ENCODE measurements at regions not wholly inside any gene's neighbourhood (a gene's known extent, or its start where the extent isn't known, plus 50 kb on each side); places are given as distances from the start of the nearest gene placed in this dataset.

DNA sequence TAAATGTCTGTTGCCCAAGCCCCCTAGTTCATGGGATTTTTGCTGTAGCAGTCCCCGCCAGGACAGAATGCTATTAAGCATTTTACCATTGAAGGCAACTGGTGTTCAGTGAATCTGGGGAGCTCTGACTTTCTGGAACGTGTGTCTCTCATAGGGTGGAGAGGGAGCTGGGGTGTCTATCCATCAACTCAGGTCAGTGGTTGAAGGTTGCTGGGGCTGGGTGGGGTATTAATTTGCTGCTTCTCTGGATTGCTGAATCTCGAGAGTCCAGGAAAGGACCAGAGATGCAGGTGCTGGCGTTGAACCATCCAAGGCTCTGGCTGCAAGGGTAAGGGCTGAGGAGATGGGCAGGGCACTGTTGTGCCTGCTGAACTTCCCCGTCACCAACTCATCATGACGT is 66.8 kb upstream of the NCK2 start:
- 98% methylated on average over 4 of the region's 6 CpGs for WGBS (ENCODE audit: insufficient coverage)

DNA sequence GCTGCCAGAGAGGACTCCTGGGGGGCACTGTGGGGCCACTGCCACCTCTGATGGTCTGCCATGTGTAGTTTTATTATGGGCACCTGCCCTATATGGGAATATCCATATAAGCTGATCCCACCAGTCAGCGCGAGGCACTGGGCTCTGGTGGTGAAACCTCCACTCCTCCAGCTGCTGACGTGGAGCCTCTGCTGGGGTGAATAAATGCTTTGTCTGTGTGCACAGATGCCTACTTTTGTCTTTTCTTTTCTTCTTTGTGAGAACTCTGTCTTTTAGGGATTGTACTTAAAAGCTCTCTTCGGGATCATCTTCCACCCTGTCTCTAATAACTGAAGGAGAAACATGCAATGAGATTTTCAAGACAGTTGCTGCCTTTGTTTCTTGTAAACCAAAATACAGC is 68.9 kb upstream of the NCK2 start:
- no peaks in the 10 kb centered on the region for H3K4me1 Mint-ChIP-seq
- H3K9ac ChIP-seq (ENCODE audit: low read length): no peak overlapping the region
- H3K27me3 ChIP-seq (replicated peaks in 1 of 4; ENCODE audit: control extremely low read depth in 1 of 4, control insufficient read depth in 3 of 4, insufficient read depth in 4 of 4, low read length in 3 of 4): peaks cover 0 to 3% (median 0%) of the 10 kb centered on the region in 4 experiments
- peaks cover 0 to 3% (median 0%) of the 10 kb centered on the region in 3 donors for H3K9me3 ChIP-seq (ENCODE audit: control extremely low read depth in 1 of 3, control insufficient read depth in 2 of 3, insufficient read depth in 1 of 3, low read length in 2 of 3)
- POLR2A ChIA-PET: no interaction called here
- DNase-seq: no peak
- no peak overlapping the region for H3K4me3 ChIP-seq (ENCODE audit: control extremely low read depth in 1 of 5, extremely low read depth in 1 of 5, insufficient read depth in 1 of 5, low read depth in 2 of 5, low read length in 4 of 5)
- intact Hi-C loops (cut with micrococcal nuclease): no loop called here
- TF ChIP-seq EZH2 (IDR thresholded peaks at IDR 0.05; ENCODE audit: borderline replicate concordance, insufficient read depth, low read depth, low read length, poor library complexity, severe bottlenecking): no peak
- TF ChIP-seq, protein P1, sequence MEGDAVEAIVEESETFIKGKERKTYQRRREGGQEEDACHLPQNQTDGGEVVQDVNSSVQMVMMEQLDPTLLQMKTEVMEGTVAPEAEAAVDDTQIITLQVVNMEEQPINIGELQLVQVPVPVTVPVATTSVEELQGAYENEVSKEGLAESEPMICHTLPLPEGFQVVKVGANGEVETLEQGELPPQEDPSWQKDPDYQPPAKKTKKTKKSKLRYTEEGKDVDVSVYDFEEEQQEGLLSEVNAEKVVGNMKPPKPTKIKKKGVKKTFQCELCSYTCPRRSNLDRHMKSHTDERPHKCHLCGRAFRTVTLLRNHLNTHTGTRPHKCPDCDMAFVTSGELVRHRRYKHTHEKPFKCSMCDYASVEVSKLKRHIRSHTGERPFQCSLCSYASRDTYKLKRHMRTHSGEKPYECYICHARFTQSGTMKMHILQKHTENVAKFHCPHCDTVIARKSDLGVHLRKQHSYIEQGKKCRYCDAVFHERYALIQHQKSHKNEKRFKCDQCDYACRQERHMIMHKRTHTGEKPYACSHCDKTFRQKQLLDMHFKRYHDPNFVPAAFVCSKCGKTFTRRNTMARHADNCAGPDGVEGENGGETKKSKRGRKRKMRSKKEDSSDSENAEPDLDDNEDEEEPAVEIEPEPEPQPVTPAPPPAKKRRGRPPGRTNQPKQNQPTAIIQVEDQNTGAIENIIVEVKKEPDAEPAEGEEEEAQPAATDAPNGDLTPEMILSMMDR (IDR thresholded peaks at IDR 0.05): no peak
- CTCF ChIA-PET: no interaction called here
- no peaks in the 10 kb centered on the region for H3K9me3 Mint-ChIP-seq (ENCODE audit: insufficient read depth)
- H3K4me3 Mint-ChIP-seq: no peak overlapping the region
- no peaks in the 10 kb centered on the region for H3K36me3 ChIP-seq (replicated peaks in 1 of 2; ENCODE audit: control extremely low read depth in 1 of 2, control insufficient read depth in 1 of 2, extremely low read depth in 1 of 2, insufficient read depth in 2 of 2, low read length in 1 of 2)
- no peaks in the 10 kb centered on the region for H3K79me2 ChIP-seq (ENCODE audit: control insufficient read depth, insufficient read depth, low read length)
- no peaks in the 10 kb centered on the region for H3K4me1 ChIP-seq (ENCODE audit: control insufficient read depth in 2 of 2, insufficient read depth in 2 of 2, low read length in 2 of 2)
- no peak overlapping the region for H3K27ac Mint-ChIP-seq
- H3K4me2 ChIP-seq (replicated peaks; ENCODE audit: low read depth, low read length, poor library complexity, severe bottlenecking): no peak overlapping the region
- no CpG with 5 or more reads among the region's 4 CpGs for WGBS (ENCODE audit: insufficient coverage)
- no peak overlapping the region for H3K27ac ChIP-seq (ENCODE audit: low read length in 2 of 2)
- H3K27me3 Mint-ChIP-seq: peaks cover 32% of the 10 kb centered on the region
- H4K20me1 ChIP-seq (ENCODE audit: control insufficient read depth, insufficient read depth, low read length, poor library complexity, severe bottlenecking): no peaks in the 10 kb centered on the region
- no peak overlapping the region for H2AFZ ChIP-seq (ENCODE audit: insufficient read depth, low read depth, low read length, poor library complexity, severe bottlenecking)
- no peak for ATAC-seq (ENCODE audit: low read depth)

More for the DNA sequence above, 66.8 kb upstream of the NCK2 start:
- TF ChIP-seq EZH2 (IDR thresholded peaks at IDR 0.05; ENCODE audit: borderline replicate concordance, insufficient read depth, low read depth, low read length, poor library complexity, severe bottlenecking): no peak
- TF ChIP-seq, protein P1 (IDR thresholded peaks at IDR 0.05): no peak
- no peak overlapping the region for H3K4me2 ChIP-seq (replicated peaks; ENCODE audit: low read depth, low read length, poor library complexity, severe bottlenecking)
- H3K9ac ChIP-seq (ENCODE audit: low read length): no peak overlapping the region
- peaks cover 0 to 3% (median 0%) of the 10 kb centered on the region in 3 donors for H3K9me3 ChIP-seq (ENCODE audit: control extremely low read depth in 1 of 3, control insufficient read depth in 2 of 3, insufficient read depth in 1 of 3, low read length in 2 of 3)
- H2AFZ ChIP-seq (ENCODE audit: insufficient read depth, low read depth, low read length, poor library complexity, severe bottlenecking): no peak overlapping the region
- Mint-ChIP-seq H3K27ac (no peak overlapping the region), H3K9me3 (ENCODE audit: insufficient read depth) (no peaks in the 10 kb centered on the region), H3K4me3 (no peak overlapping the region), H3K4me1 (no peaks in the 10 kb centered on the region), H3K27me3 (peaks cover 32% of the 10 kb centered on the region)
- H4K20me1 ChIP-seq (ENCODE audit: control insufficient read depth, insufficient read depth, low read length, poor library complexity, severe bottlenecking): no peaks in the 10 kb centered on the region
- H3K36me3 ChIP-seq (replicated peaks in 1 of 2; ENCODE audit: control extremely low read depth in 1 of 2, control insufficient read depth in 1 of 2, extremely low read depth in 1 of 2, insufficient read depth in 2 of 2, low read length in 1 of 2): no peaks in the 10 kb centered on the region
- H3K4me1 ChIP-seq (ENCODE audit: control insufficient read depth in 2 of 2, insufficient read depth in 2 of 2, low read length in 2 of 2): no peaks in the 10 kb centered on the region
- intact Hi-C loops (cut with micrococcal nuclease): no loop called here
- ATAC-seq (ENCODE audit: low read depth) (no peak), DNase-seq (no peak)
- H3K4me3 ChIP-seq (ENCODE audit: control extremely low read depth in 1 of 5, extremely low read depth in 1 of 5, insufficient read depth in 1 of 5, low read depth in 2 of 5, low read length in 4 of 5): no peak overlapping the region
- H3K27ac ChIP-seq (ENCODE audit: low read length in 2 of 2): no peak overlapping the region
- H3K79me2 ChIP-seq (ENCODE audit: control insufficient read depth, insufficient read depth, low read length): no peaks in the 10 kb centered on the region
- H3K27me3 ChIP-seq (replicated peaks in 1 of 4; ENCODE audit: control extremely low read depth in 1 of 4, control insufficient read depth in 3 of 4, insufficient read depth in 4 of 4, low read length in 3 of 4): peaks cover 0 to 3% (median 0%) of the 10 kb centered on the region in 4 experiments
- POLR2A ChIA-PET: no interaction called here
- CTCF ChIA-PET: no interaction called here
